Ascending aorta (tissue), 2 donors: ENCODE measurements at regions not wholly inside any gene's neighbourhood (a gene's known extent, or its start where the extent isn't known, plus 50 kb on each side); places are given as distances from the start of the nearest gene placed in this dataset.
"Not testable (repeated sequence)": the region's sequence is repeated elsewhere in the genome, so short reads cannot be mapped to it uniquely, and the experiment has no call there.

Source experiments
- DNase-seq, 2 donors: peaks; one replicate each; pipeline ENCODE4 v3.0.0-alpha.2; 2019; ENCODE audit warnings: low spot score in 2 of 2
- H3K27ac ChIP-seq, 2 donors: fragments of 200-600 bp; sonication (generic); one replicate each; pipeline ENCODE4 v1.5.1; 2016 to 2017; ENCODE audit warnings: mild to moderate bottlenecking in 1 of 2
- H3K27me3 ChIP-seq: fragments of 200-600 bp; sonication (generic); one replicate; pipeline ENCODE4 v1.5.1; 2017
- H3K36me3 ChIP-seq, 2 donors: fragments of 200-600 bp; sonication (generic); one replicate each; pipeline ENCODE4 v1.5.1; 2016
- H3K4me1 ChIP-seq, 2 donors: fragments of 200-600 bp; sonication (generic); one replicate each; pipeline ENCODE4 v1.5.1; 2016 to 2017; ENCODE audit warnings: mild to moderate bottlenecking in 1 of 2
- H3K4me3 ChIP-seq, 2 donors: fragments of 200-600 bp; sonication (generic); one replicate each; pipeline ENCODE4 v1.5.1; 2016 to 2017; ENCODE audit warnings: mild to moderate bottlenecking in 1 of 2
- H3K9me3 ChIP-seq, 2 donors: fragments of 200-600 bp; sonication (generic); one replicate each; pipeline ENCODE4 v1.5.1; 2016
- CTCF ChIP-seq, 3 experiments: fragments of 200-600 bp in 2 of 3; fragments of 450-650 bp in 1 of 3; sonication (generic) in 2 of 3; IDR thresholded peaks; one replicate each; pipeline ENCODE4 v1.5.1; 2016 to 2019; ENCODE audit warnings: antibody characterized with exemption in 3 of 3, mild to moderate bottlenecking in 1 of 3, moderate library complexity in 1 of 3
- intact Hi-C: fragments of 100-400 bp; cut with DNase I; formaldehyde crosslinking; loops from one replicate; pipeline ENCODE4 v1.15.1; 2023

- TF ChIP-seq CTCF (IDR thresholded peaks at IDR 0.05), result no peak
Observed at GRCh38 chr1:166305371-166305770, 138.6 kb upstream of the FAM78B start.

GRCh38 chr1:166307261-166308188 is 140.7 kb upstream of the FAM78B start:
- Histone ChIP-seq H3K4me3 (no peak overlapping the region), H3K36me3 (no peaks in the 10 kb centered on the region), H3K9me3 (no peaks in the 10 kb centered on the region), H3K27me3 (no peaks in the 10 kb centered on the region), H3K4me1 (no peaks in the 10 kb centered on the region), H3K27ac (no peak overlapping the region)
- intact Hi-C loops, result no loop called here
- TF ChIP-seq CTCF (IDR thresholded peaks at IDR 0.05), result no peak
- no peak for DNase-seq

More at GRCh38 chr1:166305371-166305770, 138.6 kb upstream of the FAM78B start:
- Histone ChIP-seq H3K36me3 (no peaks in the 10 kb centered on the region), H3K9me3 (no peaks in the 10 kb centered on the region), H3K4me3 (no peak overlapping the region), H3K27me3 (no peaks in the 10 kb centered on the region), H3K4me1 (no peaks in the 10 kb centered on the region), H3K27ac (no peak overlapping the region)
- DNase-seq, result no peak
- intact Hi-C loops, result no loop called here

- intact Hi-C loops, result not testable (repeated sequence)
Observed at GRCh38 chr1:166316306-166316705, 149.5 kb upstream of the FAM78B start.

GRCh38 chr1:166322470-166322869 is 155.7 kb upstream of the FAM78B start:
- intact Hi-C loops, result no loop called here
- Histone ChIP-seq H3K27me3 (no peaks in the 10 kb centered on the region), H3K36me3 (no peaks in the 10 kb centered on the region), H3K4me1 (no peaks in the 10 kb centered on the region), H3K27ac (no peak overlapping the region), H3K9me3 (peaks cover 0 to 1% of the 10 kb centered on the region in 2 donors), H3K4me3 (no peak overlapping the region)
- no peak for DNase-seq
- TF ChIP-seq CTCF (IDR thresholded peaks at IDR 0.05), result no peak

More at GRCh38 chr1:166316306-166316705, 149.5 kb upstream of the FAM78B start:
- H3K27me3 ChIP-seq, DNase-seq, H3K4me1 ChIP-seq, H3K9me3 ChIP-seq, H3K4me3 ChIP-seq, H3K27ac ChIP-seq, H3K36me3 ChIP-seq: not testable (repeated sequence)

- TF ChIP-seq CTCF (IDR thresholded peaks at IDR 0.05), result no peak
- H3K4me3 ChIP-seq, result no peak overlapping the region
- no peaks in the 10 kb centered on the region for H3K36me3 ChIP-seq
- H3K9me3 ChIP-seq, result no peaks in the 10 kb centered on the region
- intact Hi-C loops, result no loop called here
- no peaks in the 10 kb centered on the region for H3K4me1 ChIP-seq
- no peaks in the 10 kb centered on the region for H3K27me3 ChIP-seq
- H3K27ac ChIP-seq, result no peak overlapping the region
- no peak for DNase-seq
Observed at GRCh38 chr1:166327886-166328285, 161.1 kb upstream of the FAM78B start.

- Histone ChIP-seq H3K27ac (no peak overlapping the region), H3K36me3 (no peaks in the 10 kb centered on the region), H3K27me3 (no peaks in the 10 kb centered on the region), H3K4me1 (no peaks in the 10 kb centered on the region), H3K9me3 (no peaks in the 10 kb centered on the region), H3K4me3 (no peak overlapping the region)
- DNase-seq, result no peak
- intact Hi-C loops, result no loop called here
- no peak for TF ChIP-seq CTCF (IDR thresholded peaks at IDR 0.05)
Observed at GRCh38 chr1:166328956-166329355, 162.2 kb upstream of the FAM78B start.
